HepG2 (cell line): ENCODE measurements at regions not wholly inside any gene's neighbourhood (a gene's known extent, or its start where the extent isn't known, plus 50 kb on each side); places are given as distances from the start of the nearest gene placed in this dataset.

Experiments
- BCL6 ChIP-seq: IDR thresholded peaks from 2 replicates; pipeline ENCODE4 v1.6.1; 2016; ENCODE audit warnings: missing genetic modification reagents, missing compliant biosample characterization
- ETV5 ChIP-seq: IDR thresholded peaks from 2 replicates; pipeline ENCODE4 v1.6.1; 2018; ENCODE audit warnings: missing biosample characterization, missing genetic modification reagents, inconsistent platforms, borderline replicate concordance
- FOXA1 ChIP-seq, 2 experiments: fragments of 450-650 bp in 1 of 2; sonication (generic) in 1 of 2; formaldehyde crosslinking in 1 of 2; IDR thresholded peaks; 2 replicates each; pipeline versions ENCODE4 v1.4.0 to v1.6.1; 2016 to 2020; ENCODE audit warnings: missing genetic modification reagents in 1 of 2
- ZFP36 ChIP-seq: fragments of 150-350 bp; IDR thresholded peaks from 2 replicates; pipeline ENCODE4 v1.6.1; 2018; ENCODE audit warnings: borderline replicate concordance, low read length, low read depth; ENCODE audit not compliant: partially characterized antibody
- ZKSCAN1 ChIP-seq: fragments of 150-350 bp; IDR thresholded peaks from 2 replicates; pipeline ENCODE4 v1.6.1; 2014; ENCODE audit warnings: low read length
- ZNF589 ChIP-seq: sonication (generic); formaldehyde crosslinking; conservative IDR thresholded peaks from 2 replicates; pipeline ENCODE4 v1.8.0; 2022; ENCODE audit warnings: mild to moderate bottlenecking, moderate library complexity, missing genetic modification reagents
- ZNF629 ChIP-seq: sonication (generic); formaldehyde crosslinking; conservative IDR thresholded peaks from 2 replicates; pipeline ENCODE4 v1.5.0; 2020; ENCODE audit warnings: missing genetic modification reagents
- ZZZ3 ChIP-seq: sonication (generic); formaldehyde crosslinking; IDR thresholded peaks from 2 replicates; pipeline ENCODE4 v1.4.0; 2020; ENCODE audit warnings: missing genetic modification reagents, mild to moderate bottlenecking, borderline replicate concordance
- TF ChIP-seq, protein P1 (sequence below): sonication (generic); formaldehyde crosslinking; IDR thresholded peaks from 2 replicates; pipeline ENCODE4 v1.5.1; 2020; ENCODE audit warnings: missing genetic modification reagents, mild to moderate bottlenecking, borderline replicate concordance

DNA sequence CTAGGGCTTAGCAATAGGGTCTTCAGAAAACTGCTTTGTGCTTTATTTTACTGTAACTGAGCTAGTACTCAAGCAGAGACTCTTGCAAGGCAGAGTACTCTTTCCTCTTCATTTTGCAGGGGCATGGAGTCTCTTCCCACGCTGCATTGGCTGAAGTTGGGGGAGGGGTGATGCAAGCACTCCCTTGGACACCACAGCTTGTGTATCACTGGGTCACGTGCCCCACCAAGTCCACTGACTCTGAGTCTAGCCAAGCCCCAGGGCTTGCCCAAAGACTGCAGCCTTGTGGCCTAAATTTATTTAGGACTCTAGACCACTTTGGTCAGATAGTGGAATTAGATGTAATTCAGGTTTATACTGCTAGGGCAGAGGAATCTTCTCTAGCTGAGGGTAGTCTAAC is 1075.0 kb upstream of the ADGRB3 start:
- TF ChIP-seq BCL6 (no peak), ETV5 (no peak), ZFP36 (no peak), ZZZ3 (no peak), ZKSCAN1 (no peak), FOXA1 (IDR thresholded peaks at IDR 0.05) (no peak), FOXA1 (CRISPR knock-in tag; IDR thresholded peaks at IDR 0.05) (no peak), ZNF589 (CRISPR knock-in tag) (no peak), ZNF629 (CRISPR knock-in tag) (no peak)
- TF ChIP-seq, protein P1, sequence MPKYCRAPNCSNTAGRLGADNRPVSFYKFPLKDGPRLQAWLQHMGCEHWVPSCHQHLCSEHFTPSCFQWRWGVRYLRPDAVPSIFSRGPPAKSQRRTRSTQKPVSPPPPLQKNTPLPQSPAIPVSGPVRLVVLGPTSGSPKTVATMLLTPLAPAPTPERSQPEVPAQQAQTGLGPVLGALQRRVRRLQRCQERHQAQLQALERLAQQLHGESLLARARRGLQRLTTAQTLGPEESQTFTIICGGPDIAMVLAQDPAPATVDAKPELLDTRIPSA (CRISPR knock-in tag), result no peak
